Activated T-helper 1 cell treated with Interleukin-2 at 50 U/mL for 16 hours (primary cell): ENCODE measurements at regions not wholly inside any gene's neighbourhood (a gene's known extent, or its start where the extent isn't known, plus 50 kb on each side); places are given as distances from the start of the nearest gene placed in this dataset.

Experiments
- DNase-seq: peaks from one replicate; pipeline ENCODE4 v3.0.0-alpha.2; 2020; ENCODE audit warnings: low read depth

GRCh38 chr1:83024251-83024767, 974.6 kb downstream of the TTLL7 start:
- DNase-seq = no peak

- DNase-seq = no peak
Measured at GRCh38 chr1:83023212-83023611, 975.7 kb downstream of the TTLL7 start.

GRCh38 chr1:83022206-83022605, 976.7 kb downstream of the TTLL7 start:
- DNase-seq = no peak

GRCh38 chr1:83017701-83018100, 981.2 kb downstream of the TTLL7 start:
- no peak for DNase-seq

- no peak for DNase-seq
Measured at GRCh38 chr1:83017276-83017675, 981.7 kb downstream of the TTLL7 start.

GRCh38 chr1:83016354-83016849, 982.5 kb downstream of the TTLL7 start:
- no peak for DNase-seq

- DNase-seq = no peak
Measured at GRCh38 chr1:83015163-83015562, 983.8 kb downstream of the TTLL7 start.

GRCh38 chr1:83012950-83013349, 986.0 kb downstream of the TTLL7 start:
- DNase-seq = no peak

- DNase-seq = no peak
Measured at GRCh38 chr1:83011265-83011664, 987.7 kb downstream of the TTLL7 start.

- no peak for DNase-seq
Measured at GRCh38 chr1:83006271-83006670, 992.7 kb downstream of the TTLL7 start.

GRCh38 chr1:83000286-83000685, 998.6 kb downstream of the TTLL7 start:
- no peak for DNase-seq

GRCh38 chr1:82995951-82996350, 1003.0 kb downstream of the TTLL7 start:
- no peak for DNase-seq

GRCh38 chr1:82994616-82995263, 1004.2 kb downstream of the TTLL7 start:
- DNase-seq = no peak

GRCh38 chr1:82991569-82991968, 1007.4 kb downstream of the TTLL7 start:
- no peak for DNase-seq

- no peak for DNase-seq
Measured at GRCh38 chr1:82979593-82980236, 1019.2 kb downstream of the TTLL7 start.

- DNase-seq = no peak
Measured at GRCh38 chr1:82978461-82979324, 1020.2 kb downstream of the TTLL7 start.

GRCh38 chr1:82972841-82973553, 1025.9 kb downstream of the TTLL7 start:
- DNase-seq = no peak

GRCh38 chr1:82969340-82969739, 1029.6 kb downstream of the TTLL7 start:
- DNase-seq = no peak

GRCh38 chr1:82962658-82963057, 1036.3 kb downstream of the TTLL7 start:
- no peak for DNase-seq

GRCh38 chr1:82950606-82951200, 1048.2 kb downstream of the TTLL7 start:
- DNase-seq = no peak

GRCh38 chr1:82948386-82948785, 1050.5 kb downstream of the TTLL7 start:
- DNase-seq = no peak

- no peak for DNase-seq
Measured at GRCh38 chr1:82947278-82947677, 1051.7 kb downstream of the TTLL7 start.
